Sigmoid colon (tissue), 4 donors: ENCODE measurements at regions not wholly inside any gene's neighbourhood (a gene's known extent, or its start where the extent isn't known, plus 50 kb on each side); places are given as distances from the start of the nearest gene placed in this dataset.

Experiments
- EP300 ChIP-seq, 4 donors: sonication (generic); formaldehyde crosslinking; IDR thresholded peaks; one replicate each; pipeline ENCODE4 v1.6.1; 2017; ENCODE audit warnings: antibody characterized with exemption in 4 of 4
- POLR2A ChIP-seq, 2 donors: fragments of 450-650 bp; IDR thresholded peaks; one replicate each; pipeline ENCODE4 v1.6.1; 2016; ENCODE audit warnings: antibody characterized with exemption in 2 of 2, mild to moderate bottlenecking in 2 of 2, moderate library complexity in 2 of 2
- TF ChIP-seq, protein P1 (sequence below), 4 experiments: fragments of 450-650 bp in 3 of 4; fragments of 200-600 bp in 1 of 4; IDR thresholded peaks; one replicate each; pipeline ENCODE4 v1.5.1; 2016 to 2019; ENCODE audit warnings: antibody characterized with exemption in 4 of 4, mild to moderate bottlenecking in 3 of 4, moderate library complexity in 2 of 4

GRCh38 chr2:226634943-226635604, 164.5 kb downstream of the IRS1 start:
- no peak for TF ChIP-seq EP300 (IDR thresholded peaks at IDR 0.05)
- TF ChIP-seq, protein P1, sequence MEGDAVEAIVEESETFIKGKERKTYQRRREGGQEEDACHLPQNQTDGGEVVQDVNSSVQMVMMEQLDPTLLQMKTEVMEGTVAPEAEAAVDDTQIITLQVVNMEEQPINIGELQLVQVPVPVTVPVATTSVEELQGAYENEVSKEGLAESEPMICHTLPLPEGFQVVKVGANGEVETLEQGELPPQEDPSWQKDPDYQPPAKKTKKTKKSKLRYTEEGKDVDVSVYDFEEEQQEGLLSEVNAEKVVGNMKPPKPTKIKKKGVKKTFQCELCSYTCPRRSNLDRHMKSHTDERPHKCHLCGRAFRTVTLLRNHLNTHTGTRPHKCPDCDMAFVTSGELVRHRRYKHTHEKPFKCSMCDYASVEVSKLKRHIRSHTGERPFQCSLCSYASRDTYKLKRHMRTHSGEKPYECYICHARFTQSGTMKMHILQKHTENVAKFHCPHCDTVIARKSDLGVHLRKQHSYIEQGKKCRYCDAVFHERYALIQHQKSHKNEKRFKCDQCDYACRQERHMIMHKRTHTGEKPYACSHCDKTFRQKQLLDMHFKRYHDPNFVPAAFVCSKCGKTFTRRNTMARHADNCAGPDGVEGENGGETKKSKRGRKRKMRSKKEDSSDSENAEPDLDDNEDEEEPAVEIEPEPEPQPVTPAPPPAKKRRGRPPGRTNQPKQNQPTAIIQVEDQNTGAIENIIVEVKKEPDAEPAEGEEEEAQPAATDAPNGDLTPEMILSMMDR (IDR thresholded peaks at IDR 0.05), result no peak
- no peak for TF ChIP-seq POLR2A (IDR thresholded peaks at IDR 0.05)
